D721Med (cell line): ENCODE measurements at regions not wholly inside any gene's neighbourhood (a gene's known extent, or its start where the extent isn't known, plus 50 kb on each side); places are given as distances from the start of the nearest gene placed in this dataset.

Experiments
- DNase-seq: peaks from one replicate; pipeline ENCODE4 v3.0.0; 2011; ENCODE audit warnings: low spot score; ENCODE audit not compliant: insufficient read length
- FAIRE-seq: peaks from 2 replicates; lab custom pipeline; 2011; peaks lifted over from hg19 to GRCh38; lab: Jason Lieb, UNC
- TF ChIP-seq, protein P1 (sequence below): IDR thresholded peaks from 2 replicates; pipeline ENCODE4 v1.5.1; 2012; ENCODE audit warnings: mild to moderate bottlenecking, control low read depth; ENCODE audit not compliant: insufficient read depth; ENCODE audit errors: missing control alignments

DNA sequence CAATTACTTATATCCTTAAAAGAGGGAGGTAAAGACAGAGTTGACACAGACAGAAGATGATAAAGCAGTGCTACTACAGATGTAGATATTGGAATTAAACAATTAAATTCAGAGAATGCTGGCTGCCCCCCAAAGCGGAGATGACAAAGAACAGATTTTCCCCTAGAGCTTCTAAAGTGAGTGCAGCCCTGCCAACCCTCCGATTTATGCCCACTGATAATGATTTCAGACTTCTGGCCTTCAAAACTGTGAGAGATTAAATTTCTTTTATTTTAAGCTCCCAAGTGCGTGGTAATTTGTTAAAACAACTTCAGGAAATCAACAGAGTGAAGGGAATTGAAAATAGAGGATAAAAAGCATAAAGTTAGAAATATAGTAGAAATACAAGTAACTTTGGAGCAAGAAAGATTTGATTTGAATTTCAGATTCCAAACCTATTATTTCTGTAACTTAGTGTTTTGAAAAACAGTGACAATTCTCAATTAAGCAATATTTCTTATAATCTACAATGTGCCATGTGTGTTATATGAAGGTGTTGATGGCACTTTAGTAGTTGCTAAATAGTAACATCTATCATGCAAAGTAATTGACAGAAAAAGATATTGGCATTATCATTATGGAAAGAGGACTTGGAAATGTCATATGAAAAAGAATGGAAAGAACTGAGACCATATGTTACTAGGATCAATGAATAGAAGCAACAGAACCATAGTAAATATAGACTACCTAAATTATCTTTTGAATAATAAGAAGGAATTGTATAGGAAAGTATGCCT is 946.4 kb upstream of the PTPRD start:
- FAIRE-seq = no peak
- TF ChIP-seq, protein P1, sequence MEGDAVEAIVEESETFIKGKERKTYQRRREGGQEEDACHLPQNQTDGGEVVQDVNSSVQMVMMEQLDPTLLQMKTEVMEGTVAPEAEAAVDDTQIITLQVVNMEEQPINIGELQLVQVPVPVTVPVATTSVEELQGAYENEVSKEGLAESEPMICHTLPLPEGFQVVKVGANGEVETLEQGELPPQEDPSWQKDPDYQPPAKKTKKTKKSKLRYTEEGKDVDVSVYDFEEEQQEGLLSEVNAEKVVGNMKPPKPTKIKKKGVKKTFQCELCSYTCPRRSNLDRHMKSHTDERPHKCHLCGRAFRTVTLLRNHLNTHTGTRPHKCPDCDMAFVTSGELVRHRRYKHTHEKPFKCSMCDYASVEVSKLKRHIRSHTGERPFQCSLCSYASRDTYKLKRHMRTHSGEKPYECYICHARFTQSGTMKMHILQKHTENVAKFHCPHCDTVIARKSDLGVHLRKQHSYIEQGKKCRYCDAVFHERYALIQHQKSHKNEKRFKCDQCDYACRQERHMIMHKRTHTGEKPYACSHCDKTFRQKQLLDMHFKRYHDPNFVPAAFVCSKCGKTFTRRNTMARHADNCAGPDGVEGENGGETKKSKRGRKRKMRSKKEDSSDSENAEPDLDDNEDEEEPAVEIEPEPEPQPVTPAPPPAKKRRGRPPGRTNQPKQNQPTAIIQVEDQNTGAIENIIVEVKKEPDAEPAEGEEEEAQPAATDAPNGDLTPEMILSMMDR = no peak
- DNase-seq = no peak

DNA sequence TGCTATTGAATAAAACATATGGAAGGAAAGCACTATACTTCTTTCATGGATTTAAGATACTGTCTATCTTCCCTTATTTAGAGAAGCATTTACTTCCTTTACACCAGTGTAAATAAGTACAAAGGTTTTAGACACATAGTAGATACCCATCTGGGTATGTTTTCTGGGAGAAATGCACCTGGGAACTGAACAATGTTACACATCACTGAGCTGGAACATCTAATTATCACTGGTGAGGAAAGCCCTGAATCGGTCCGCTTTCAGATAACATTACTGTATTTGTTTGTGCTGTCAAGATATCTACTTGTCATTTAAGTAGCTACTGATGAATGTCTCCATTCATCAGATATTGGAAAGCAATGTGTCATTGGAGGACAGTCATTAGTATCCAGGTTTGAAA is 964.7 kb upstream of the PTPRD start:
- TF ChIP-seq, protein P1 = no peak
- no peak for FAIRE-seq
- no peak for DNase-seq

DNA sequence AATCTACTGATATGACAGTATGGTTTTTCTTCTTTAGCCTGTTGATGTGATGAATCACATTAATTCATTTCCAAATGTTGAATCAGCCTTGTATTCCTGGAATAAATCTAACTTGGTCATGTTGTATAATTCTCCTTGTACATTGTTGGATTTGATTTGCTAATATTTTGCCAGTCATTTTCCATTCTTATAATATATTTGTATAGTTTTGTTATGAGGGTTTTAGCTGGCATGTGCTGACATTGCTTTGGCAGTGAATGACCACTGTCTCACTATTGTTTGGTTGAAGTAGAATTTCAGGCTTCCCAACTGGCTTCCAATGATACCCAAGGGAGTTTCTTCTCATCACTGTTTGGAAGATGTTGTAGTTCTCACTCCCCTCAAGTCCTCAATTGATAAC is 983.0 kb upstream of the PTPRD start:
- TF ChIP-seq, protein P1 = no peak
- FAIRE-seq = no peak
- DNase-seq = no peak

DNA sequence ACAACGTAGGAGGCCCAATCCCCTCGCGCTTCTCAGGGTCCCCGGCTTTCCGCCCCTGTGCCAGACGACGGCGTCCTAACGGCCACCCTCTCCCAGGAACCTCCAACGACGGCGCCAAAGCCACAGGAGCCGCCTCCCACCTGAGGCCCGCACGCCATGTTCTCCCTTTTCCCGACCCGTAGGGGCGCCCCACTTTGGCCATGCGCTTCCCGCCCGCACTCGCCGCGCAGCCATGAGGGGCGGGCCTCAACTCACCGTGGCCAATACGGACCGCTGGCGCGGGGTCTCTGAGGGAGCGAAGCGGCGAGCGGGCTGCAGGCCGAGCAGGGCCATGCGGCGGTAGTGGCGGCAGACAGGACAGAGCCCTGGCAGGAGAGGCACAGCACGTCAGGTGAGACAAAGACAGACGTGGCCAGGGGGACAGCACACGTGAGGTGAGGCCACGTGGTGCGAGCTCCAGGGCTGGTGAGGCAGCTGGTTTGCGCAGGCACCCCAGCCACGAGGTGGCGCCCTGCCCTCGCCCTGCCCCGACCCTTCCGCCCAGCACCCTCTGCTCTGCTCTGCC is 1005.5 kb upstream of the PTPRD start:
- DNase-seq = no peak
- TF ChIP-seq, protein P1 = no peak
- no peak for FAIRE-seq

DNA sequence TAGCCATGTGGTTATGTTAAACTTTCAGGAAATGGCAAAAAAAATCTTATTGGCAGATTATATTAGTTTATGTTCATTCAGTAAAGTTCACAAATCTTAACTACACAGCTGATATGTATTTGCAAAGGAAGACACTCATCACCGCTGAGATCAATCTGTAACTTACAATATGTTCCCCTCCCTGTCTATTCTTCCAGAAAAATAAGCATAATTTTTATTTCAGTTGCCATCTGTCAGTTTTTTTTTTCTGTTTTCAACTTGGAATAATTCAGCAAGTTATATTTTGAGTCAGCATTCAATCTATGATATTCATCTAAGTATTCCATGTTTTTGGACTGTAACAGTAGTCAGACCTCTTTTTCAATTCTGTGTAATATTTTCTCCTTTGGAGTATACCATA is 1019.9 kb upstream of the PTPRD start:
- FAIRE-seq (no peak), DNase-seq (no peak)
- TF ChIP-seq, protein P1 = no peak

DNA sequence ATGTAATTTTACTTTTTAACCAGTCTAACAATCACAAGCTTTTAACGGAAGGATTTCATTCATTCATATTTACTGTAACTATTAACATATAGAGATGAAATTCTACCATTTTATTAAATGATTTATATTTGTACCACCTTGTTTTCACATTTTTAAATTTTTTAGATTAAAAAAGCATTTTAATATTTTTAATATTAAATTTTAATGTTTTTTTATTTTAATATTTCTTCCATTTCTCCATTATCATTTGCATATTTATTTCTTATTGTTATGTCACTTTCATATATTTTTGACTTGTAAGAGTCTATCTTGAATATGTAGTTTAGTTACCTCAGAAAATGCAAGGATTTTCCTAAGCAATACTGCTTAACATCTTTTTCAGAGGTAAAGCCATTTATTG is 1034.0 kb upstream of the PTPRD start:
- no peak for FAIRE-seq
- no peak for DNase-seq
- TF ChIP-seq, protein P1 = no peak

DNA sequence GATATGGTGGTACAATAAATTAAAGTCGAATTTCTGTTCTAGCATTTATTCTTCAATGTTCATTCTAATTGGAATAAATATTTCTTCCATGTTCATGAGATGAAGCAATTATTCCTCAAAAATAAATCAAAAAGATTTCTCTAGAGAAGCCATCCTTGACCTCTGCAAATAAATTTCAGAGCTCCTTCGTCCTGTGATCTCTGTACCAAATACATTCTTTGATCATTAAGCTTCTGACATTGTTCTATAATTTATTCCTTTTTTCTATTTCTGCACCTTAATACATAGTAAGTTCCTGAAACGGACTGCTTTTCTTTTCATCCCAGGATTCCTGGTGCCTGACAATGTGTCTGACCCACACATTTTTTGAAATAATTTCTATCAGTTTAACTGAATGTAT is 1039.3 kb upstream of the TYRP1 start:
- TF ChIP-seq, protein P1 = no peak
- no peak for FAIRE-seq
- no peak for DNase-seq
